ENCODE measurements at regions not wholly inside any gene's neighbourhood (a gene's known extent, or its start where the extent isn't known, plus 50 kb on each side); places are given as distances from the start of the nearest gene placed in this dataset.
"Not testable (repeated sequence)": the region's sequence is repeated elsewhere in the genome, so short reads cannot be mapped to it uniquely, and the experiment has no call there.

- no peak for DNase-seq (ENCODE audit: low spot score)
Measured at GRCh38 chr3:139199421-139200010, 144.3 kb upstream of the MRPS22 start.

- DNase-seq (ENCODE audit: low spot score) = no peak
Measured at GRCh38 chr3:139201446-139202225, 142.2 kb upstream of the MRPS22 start.

DNA sequence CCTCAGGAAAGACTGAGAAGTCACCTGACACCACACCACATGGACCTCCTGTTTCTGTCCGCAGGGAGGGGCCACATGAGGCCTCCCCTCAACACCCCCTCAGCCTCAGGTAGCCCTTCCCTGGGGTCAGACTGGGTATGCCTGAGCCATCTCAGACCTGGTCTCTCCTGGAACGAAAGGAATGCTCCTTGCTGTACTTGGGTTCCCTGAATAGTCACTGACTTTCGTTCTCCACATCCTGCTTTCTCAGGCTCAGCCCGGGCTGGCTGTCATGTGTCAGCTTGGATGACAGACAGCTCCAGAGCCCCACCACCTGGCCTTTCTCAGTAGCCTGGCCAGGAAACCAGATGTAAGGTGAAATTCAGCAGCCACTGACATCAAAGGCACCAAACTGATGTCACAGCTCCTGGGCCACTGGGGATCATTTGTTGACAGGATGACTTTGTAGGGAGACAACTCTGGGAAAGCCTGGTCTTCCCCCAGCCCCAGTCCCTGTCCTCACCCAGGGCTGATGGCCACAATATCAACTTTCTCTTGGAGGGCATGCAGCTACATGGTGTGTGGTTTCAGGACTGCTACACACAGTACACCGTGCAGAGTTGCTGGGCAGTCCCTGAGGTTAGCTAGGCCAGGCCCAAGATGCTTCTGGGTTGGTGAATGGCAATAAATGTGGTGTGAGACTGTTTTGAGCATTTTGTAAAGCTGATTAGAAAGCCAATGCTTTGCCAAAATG lies 141.4 kb upstream of the MRPS22 start:
- peak; percentile 69 for DNase-seq (ENCODE audit: low spot score)

- no peak for DNase-seq (ENCODE audit: low spot score)
Measured at GRCh38 chr3:139202959-139203349, 140.9 kb upstream of the MRPS22 start.

- DNase-seq (ENCODE audit: low spot score) = no peak
Measured at GRCh38 chr3:139203752-139204151, 140.1 kb upstream of the MRPS22 start.

GRCh38 chr3:139204728-139205127 lies 139.1 kb upstream of the MRPS22 start:
- DNase-seq (ENCODE audit: low spot score) = no peak

DNA sequence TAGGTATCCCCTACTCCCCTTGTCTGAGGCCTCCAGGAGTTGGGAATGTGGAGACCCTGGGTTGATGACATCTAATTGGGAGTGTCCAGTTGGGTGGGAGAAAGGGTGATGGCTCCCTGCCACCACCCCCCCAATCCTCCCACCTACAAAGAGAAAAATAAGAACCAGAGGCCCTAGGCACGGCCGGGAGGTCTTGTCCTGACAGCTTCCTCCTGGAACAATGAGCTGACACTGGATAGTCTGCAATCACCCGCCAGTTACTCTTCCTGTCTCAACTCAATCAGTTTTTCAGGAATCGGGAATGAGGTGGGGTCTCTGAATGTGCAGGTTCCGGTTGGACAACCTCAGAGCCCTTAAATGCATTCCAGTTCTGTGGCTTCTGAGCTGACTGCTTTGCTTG lies 129.9 kb upstream of the MRPS22 start:
- DNase-seq (ENCODE audit: low spot score) = no peak

DNA sequence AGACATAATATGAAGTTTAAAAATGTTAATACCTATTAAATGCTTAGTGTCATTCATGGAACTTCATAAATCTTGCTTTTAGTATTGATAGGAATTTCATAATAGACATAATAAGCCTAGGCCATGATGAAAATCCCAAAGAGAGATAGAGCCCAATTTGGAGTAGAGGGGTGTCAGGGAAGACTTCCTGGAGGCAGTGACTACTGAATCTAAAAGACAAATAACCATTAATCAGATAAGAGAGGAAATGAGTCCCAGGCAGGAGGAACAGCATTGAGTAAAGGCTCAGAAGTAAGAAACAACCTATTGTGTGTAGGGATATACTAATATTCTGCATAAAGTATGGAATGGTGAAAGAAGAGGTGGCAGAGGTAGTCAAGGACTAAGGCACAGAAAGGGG lies 126.9 kb upstream of the MRPS22 start:
- DNase-seq (ENCODE audit: low spot score) = no peak

- no peak for DNase-seq (ENCODE audit: low spot score)
Measured at GRCh38 chr3:139217633-139218032, 126.2 kb upstream of the MRPS22 start.

- no peak for DNase-seq (ENCODE audit: low spot score)
Measured at GRCh38 chr3:139218046-139218445, 125.8 kb upstream of the MRPS22 start.

GRCh38 chr3:139219463-139219862 lies 124.4 kb upstream of the MRPS22 start:
- no peak for DNase-seq (ENCODE audit: low spot score)

DNA sequence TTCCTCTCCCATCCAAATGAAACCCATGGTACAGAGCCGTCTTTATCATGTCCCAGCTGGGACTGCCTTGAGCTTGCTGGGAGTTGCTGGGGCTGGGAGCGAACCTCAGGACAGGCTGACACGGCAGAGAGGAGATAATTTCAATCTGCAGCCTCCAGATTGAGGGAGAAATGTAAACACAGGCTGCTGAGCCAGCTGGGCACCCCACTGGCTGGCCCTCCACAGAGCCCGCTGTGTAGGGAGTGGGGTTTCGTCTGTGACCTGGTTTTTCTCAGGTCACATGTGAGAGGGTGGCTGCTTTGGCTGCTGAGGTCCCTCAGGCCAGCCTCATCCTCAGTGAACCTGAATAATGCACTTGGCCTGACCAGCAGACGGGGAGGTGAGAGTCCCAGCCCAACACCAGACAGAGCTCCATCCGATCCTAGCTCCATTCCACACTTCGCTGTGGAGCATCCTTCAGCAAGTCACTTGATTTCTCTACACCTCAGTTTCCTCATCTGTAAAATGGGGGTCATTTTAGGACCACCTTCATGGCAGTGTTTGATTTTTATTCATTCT lies 121.6 kb upstream of the MRPS22 start:
- DNase-seq (ENCODE audit: low spot score) = no peak

DNA sequence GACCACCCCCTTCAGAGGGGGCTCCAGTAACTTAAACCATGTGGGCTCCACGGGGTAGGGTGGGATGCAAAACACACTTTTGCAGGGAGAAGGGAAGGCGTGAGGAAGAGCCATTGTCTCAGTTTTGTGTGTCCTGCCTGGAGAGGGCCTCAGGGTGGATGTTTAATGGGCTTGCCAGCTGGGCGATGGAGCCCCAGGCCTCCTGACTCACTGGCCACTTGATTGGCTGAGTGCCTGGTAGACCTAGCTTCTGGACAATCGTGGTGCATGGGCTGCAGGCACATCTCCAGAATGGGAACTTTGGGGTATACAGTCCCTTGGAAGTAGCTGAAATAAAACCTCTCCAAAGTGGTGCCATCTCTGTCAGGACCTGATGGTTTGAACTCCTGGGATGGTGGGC lies 118.3 kb upstream of the MRPS22 start:
- no peak for DNase-seq (ENCODE audit: low spot score)

- DNase-seq (ENCODE audit: low spot score) = no peak
Measured at GRCh38 chr3:139226731-139227130, 117.1 kb upstream of the MRPS22 start.

DNA sequence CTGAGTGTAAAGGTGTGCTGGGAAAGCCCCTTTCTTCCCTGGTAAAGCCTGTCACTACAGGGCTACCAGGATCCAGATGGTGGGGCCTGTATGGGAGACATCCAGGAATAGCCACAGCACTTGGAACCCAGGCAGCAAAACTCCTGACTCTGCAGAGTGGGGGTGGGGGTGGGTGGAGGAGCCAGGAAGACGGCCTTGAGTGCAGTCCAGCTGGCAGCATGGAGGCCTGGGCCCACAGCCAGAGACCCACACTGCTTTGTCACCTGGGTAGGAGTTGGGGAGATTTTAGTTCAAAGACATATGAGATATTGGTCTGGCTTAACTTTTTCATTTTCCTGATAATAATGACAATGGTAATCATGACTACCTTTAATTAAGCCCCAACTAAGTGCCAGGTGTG lies 116.7 kb upstream of the MRPS22 start:
- DNase-seq (ENCODE audit: low spot score) = no peak

- no peak for DNase-seq (ENCODE audit: low spot score)
Measured at GRCh38 chr3:139227827-139228226, 116.0 kb upstream of the MRPS22 start.

GRCh38 chr3:139230391-139230790 lies 113.4 kb upstream of the MRPS22 start:
- no peak for DNase-seq (ENCODE audit: low spot score)

GRCh38 chr3:139231555-139232281 lies 112.1 kb upstream of the MRPS22 start:
- no peak for DNase-seq (ENCODE audit: low spot score)

DNA sequence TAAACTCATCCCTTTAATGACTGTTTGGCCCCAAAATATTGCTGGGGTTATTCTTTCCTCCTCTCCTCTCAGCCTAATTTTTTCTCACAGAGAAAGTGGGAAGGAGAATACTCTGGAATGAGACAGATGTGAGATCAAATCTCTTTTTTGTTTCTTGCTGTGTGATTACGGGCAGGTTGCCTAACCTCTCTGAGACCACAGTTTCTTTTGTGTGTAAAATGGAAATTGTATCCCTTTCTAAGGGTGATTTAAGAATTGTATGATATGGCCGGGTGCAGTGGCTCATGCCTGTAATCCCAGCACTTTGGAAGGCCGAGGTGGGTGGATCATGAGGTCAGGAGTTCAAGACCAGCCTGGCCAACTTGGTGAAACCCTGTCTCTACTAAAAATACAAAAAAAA lies 111.5 kb upstream of the MRPS22 start:
- not testable (repeated sequence) for DNase-seq (ENCODE audit: low spot score)

- no peak for DNase-seq (ENCODE audit: low spot score)
Measured at GRCh38 chr3:139234491-139234890, 109.3 kb upstream of the MRPS22 start.

GRCh38 chr3:139235192-139235591 lies 108.6 kb upstream of the MRPS22 start:
- DNase-seq (ENCODE audit: low spot score) = no peak

GRCh38 chr3:139236336-139236735 lies 107.5 kb upstream of the MRPS22 start:
- no peak for DNase-seq (ENCODE audit: low spot score)
